ENCODE measurements at regions not wholly inside any gene's neighbourhood (a gene's known extent, or its start where the extent isn't known, plus 50 kb on each side); places are given as distances from the start of the nearest gene placed in this dataset.
"Not testable (repeated sequence)": the region's sequence is repeated elsewhere in the genome, so short reads cannot be mapped to it uniquely, and the experiment has no call there.

DNA sequence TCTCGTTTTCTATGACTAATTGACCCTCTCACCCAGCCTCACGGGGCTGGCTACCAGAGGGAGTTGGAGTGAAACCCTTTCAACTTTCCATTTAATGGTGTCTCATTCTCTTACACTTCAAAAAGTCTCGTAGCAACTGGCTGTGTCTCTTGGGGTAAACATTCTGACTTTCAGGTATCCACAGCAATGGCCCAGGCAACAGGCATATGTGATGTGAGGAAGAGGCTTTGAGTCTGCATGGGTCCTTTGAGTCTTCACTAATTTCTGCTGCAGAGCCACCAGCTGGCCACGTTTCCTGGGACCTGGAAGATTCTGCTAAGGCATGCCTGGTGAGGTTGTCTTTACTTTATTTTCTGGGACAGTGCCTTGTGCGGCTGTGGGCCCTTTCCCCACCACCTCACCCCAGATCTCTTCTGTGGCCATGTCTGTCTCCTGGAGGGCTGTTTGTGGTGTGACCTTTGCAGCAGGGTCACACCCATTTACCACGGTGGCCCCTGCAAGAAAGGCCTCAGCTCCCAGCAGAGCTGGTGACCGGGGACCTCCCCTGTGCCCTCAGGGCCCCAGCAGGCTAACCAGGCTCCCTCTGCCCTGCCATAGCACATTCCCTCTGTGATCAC is 112.5 kb upstream of the FRG1 start:
- DNase-seq (ENCODE audit: extremely low read depth, low read depth, low spot score) = no peak

DNA sequence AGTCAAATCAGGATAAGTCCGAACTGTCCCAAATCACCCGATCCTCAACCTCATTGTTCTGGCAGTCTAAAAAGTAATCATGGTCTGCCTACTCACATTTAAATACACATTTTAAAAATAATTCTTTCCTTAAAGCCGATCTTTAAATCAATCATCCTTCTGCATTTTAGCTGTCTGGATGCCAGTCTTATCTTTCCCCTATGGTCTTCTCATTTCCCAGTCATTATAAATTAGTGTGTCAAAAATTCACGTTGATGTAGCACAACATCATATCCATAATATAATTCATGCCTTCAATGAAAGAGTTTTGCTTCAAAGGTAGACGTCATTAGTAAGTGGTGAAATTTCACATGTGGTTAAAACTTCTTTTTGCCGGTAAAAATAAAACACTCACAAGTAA is 108.1 kb upstream of the FRG1 start:
- DNase-seq (ENCODE audit: extremely low read depth, low read depth, low spot score) = no peak

DNA sequence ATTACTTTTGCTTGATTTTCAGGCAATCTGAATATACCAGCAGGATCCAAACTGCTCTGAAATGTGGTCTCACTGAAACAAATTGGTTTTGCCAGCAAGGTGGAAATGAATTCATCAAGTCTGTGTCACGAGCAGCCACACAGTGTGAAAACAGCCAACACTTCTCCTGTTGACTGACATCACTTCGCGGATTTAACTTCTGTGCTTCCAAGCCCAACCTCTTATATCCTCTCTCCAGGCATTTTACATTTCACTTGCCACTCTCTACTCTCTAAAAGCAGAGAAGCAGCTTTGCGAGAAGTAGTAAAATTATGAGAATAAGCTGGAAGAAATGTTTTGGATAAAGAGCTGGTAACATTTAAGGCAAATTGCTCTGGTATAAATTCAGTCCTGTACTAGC is 106.1 kb upstream of the FRG1 start:
- DNase-seq (ENCODE audit: extremely low read depth, low read depth, low spot score) = no peak

GRCh38 chr4:189835505-189835904 is 105.2 kb upstream of the FRG1 start:
- no peak for DNase-seq (ENCODE audit: extremely low read depth, low read depth, low spot score)

- no peak for DNase-seq (ENCODE audit: extremely low read depth, low read depth, low spot score)
Measured at GRCh38 chr4:189837471-189837870, 103.2 kb upstream of the FRG1 start.

DNA sequence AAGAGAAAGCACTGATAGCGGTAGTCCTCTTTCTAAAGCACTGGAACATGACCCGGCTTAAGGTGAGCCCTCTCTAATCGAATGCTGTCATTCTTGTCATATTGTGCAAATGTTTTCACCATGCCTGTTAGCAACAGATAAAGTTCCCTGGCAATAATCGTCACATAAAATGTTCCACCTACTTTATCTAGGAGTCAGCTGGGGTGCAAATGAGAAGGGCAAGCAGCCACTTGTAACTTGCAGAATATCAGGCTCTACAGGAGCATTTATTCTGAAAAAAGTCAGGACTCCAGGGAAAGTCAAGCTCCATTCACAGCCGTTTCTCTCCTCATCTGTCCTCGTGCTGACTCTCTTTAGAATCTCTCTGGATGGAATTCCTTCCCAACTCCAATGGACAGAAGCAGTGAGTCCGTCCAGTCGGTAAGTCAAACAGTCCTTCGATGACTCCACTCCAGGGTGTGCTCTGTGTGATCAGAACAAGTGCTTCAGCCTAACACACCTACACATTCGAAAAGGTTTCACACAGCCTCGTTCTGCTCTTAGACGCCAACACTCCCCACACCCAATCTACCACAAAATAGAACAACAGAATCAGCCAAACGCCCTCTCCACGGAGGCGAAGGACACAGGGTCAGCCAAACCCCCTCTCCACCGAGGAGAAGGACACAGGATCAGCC is 101.7 kb upstream of the FRG1 start:
- no peak for DNase-seq (ENCODE audit: extremely low read depth, low read depth, low spot score)

DNA sequence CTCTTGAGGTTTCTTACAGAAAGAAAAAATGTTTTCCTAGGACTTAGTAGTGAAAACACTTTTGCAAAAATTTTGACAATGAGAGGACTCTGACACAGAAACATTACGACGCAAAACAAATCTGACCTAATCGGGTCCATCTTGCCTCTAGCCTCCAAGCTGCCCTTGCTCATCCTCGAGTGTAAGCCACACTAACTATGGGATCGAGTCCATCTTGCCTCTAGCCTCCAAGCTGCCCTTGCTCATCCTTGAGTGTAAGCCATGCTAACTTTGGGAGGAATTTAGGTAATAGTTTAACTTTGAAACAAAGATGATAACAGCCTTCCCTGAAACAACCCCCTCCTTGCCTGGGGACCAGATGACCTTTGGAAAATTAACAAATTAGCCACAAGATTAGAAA is 100.3 kb upstream of the FRG1 start:
- DNase-seq (ENCODE audit: extremely low read depth, low read depth, low spot score) = no peak

DNA sequence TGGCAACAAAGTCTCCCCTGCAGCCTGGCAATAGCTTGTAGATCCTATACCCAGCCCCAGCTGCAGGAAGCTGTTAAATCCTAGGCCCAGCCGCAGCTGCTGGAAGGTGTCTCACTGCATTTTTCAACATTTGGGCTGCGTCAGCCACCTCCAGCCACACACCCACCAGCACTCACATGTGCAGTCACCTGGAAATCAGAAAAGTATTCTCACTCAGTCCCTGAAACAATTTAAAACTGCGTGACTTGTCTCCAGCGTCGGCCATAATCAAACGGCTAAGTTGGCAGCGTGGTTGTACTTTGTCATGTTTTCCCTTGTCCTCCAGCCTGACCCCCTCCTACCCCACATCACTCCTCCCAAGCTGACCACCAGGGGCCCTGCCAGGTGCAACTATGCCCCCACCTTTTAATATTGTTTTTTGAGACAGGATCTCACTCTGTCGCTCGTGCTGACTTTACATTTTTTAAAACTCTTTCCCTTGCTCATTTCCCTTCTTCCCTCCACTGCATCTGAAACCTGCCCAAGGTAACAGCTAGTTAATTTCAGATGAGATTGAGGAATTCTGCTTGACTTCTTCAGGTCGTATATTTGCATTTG is 97.2 kb upstream of the FRG1 start:
- DNase-seq (ENCODE audit: extremely low read depth, low read depth, low spot score) = no peak

DNA sequence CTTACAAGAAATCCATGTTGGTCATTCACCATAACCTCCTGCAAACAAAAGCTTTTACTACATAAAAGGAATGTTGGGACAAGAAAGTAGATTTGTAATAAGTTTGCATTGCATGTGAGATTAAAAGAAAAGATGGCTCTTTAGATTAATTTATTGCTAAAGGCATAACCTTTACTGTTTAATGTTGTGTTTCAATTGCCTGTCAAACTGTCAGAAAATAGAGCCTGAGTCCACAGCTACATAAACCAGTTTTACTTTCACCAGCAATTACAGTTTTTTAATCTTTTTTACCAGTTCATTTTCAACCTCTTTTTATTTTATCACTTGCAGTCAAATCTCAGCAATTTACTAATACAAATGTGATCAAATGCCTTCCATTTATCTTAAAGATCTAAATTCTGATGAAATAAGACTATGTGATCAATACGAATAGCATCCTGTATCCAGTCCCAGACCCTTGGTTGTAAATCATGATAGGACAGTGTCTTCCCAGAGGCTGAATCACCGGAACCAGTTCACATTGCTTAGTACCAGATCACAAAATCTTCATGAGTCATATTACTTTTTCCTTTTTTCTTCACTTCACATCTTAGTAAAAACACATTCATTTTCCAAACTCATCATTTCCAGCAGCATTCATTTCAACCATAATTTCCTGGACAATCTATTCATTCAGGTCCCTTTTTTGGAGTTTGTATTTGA is 95.4 kb upstream of the FRG1 start:
- no peak for DNase-seq (ENCODE audit: extremely low read depth, low read depth, low spot score)

GRCh38 chr4:189846094-189846493 is 94.6 kb upstream of the FRG1 start:
- DNase-seq (ENCODE audit: extremely low read depth, low read depth, low spot score) = not testable (repeated sequence)

DNA sequence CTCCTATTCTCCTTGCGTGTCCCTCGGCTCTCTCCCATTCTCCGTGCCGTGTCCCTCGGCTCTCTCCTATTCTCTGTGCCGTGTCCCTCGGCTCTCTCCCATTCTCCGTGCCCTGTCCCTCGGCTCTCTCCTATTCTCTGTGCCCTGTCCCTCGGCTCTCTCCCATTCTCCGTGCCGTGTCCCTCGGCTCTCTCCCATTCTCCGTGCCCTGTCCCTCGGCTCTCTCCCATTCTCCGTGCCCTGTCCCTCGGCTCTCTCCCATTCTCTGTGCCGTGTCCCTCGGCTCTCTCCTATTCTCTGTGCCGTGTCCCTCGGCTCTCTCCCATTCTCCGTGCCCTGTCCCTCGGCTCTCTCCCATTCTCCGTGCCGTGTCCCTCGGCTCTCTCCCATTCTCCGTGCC is 94.1 kb upstream of the FRG1 start:
- not testable (repeated sequence) for DNase-seq (ENCODE audit: extremely low read depth, low read depth, low spot score)

- DNase-seq (ENCODE audit: extremely low read depth, low read depth, low spot score) = not testable (repeated sequence)
Measured at GRCh38 chr4:189848672-189849071, 92.0 kb upstream of the FRG1 start.

- DNase-seq (ENCODE audit: extremely low read depth, low read depth, low spot score) = no peak
Measured at GRCh38 chr4:189850239-189850856, 90.3 kb upstream of the FRG1 start.

GRCh38 chr4:189858435-189858834 is 82.2 kb upstream of the FRG1 start:
- DNase-seq (ENCODE audit: extremely low read depth, low read depth, low spot score) = no peak

DNA sequence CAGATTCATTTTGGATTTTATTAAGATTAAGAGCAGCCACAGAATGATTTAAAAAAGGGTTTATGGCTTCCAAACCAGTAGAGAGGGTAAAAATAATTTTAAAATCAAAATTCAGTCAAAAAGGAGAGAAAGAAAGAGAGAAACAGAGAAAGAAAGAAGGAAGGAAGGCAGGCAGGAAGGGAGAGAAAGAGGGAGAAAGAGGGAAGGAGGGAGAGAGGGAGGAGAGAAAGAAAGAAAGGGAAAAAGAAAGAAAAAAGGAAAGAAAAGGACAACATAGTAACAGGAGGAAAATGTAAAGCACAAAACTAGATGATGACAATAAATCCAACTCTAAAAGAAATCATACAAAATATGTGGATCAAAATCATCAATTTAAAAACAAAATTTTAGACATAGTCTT is 79.6 kb upstream of the FRG1 start:
- no peak for DNase-seq (ENCODE audit: extremely low read depth, low read depth, low spot score)

- no peak for DNase-seq (ENCODE audit: extremely low read depth, low read depth, low spot score)
Measured at GRCh38 chr4:189869236-189869635, 71.4 kb upstream of the FRG1 start.

GRCh38 chr4:189870511-189871234 is 70.0 kb upstream of the FRG1 start:
- no peak for DNase-seq (ENCODE audit: extremely low read depth, low read depth, low spot score)

- DNase-seq (ENCODE audit: extremely low read depth, low read depth, low spot score) = no peak
Measured at GRCh38 chr4:189874591-189874990, 66.1 kb upstream of the FRG1 start.

DNA sequence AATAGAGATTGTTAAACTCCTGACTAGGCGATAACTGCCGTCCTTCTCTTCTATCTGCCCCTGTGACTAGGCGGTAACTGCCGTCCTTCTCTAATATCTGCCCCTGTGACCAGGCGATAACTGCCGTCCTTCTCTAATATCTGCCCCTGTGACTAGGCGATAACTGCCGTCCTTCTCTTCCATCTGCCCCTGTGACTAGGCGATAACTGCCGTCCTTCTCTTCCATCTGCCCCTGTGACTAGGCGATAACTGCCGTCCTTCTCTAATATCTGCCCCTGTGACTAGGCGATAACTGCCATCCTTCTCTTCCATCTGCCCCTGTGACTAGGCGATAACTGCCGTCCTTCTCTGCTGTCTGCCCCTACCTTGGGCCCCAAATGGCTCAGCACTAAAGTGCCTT is 59.5 kb upstream of the FRG1 start:
- DNase-seq (ENCODE audit: extremely low read depth, low read depth, low spot score) = not testable (repeated sequence)

GRCh38 chr4:189888407-189888806 is 52.3 kb upstream of the FRG1 start:
- not testable (repeated sequence) for DNase-seq (ENCODE audit: extremely low read depth, low read depth, low spot score)
